Mesodermal cell (in vitro differentiated cells): ENCODE measurements at regions not wholly inside any gene's neighbourhood (a gene's known extent, or its start where the extent isn't known, plus 50 kb on each side); places are given as distances from the start of the nearest gene placed in this dataset.
"Not testable (repeated sequence)": the region's sequence is repeated elsewhere in the genome, so short reads cannot be mapped to it uniquely, and the experiment has no call there.

ENCODE experiments used
- H3K27ac ChIP-seq: 2 replicates; pipeline ENCODE4 v1.7.0; 2013; ENCODE audit warnings: mild to moderate bottlenecking, low read depth, low read length, moderate library complexity; ENCODE audit not compliant: severe bottlenecking
- H3K36me3 ChIP-seq: 2 replicates; pipeline ENCODE4 v1.7.1; 2013; ENCODE audit warnings: mild to moderate bottlenecking, low read length, moderate library complexity; ENCODE audit not compliant: control insufficient read depth, insufficient read depth
- H3K4me1 ChIP-seq: one replicate; pipeline ENCODE4 v1.7.1; 2013; ENCODE audit warnings: mild to moderate bottlenecking, low read length; ENCODE audit not compliant: insufficient read depth, control insufficient read depth, poor library complexity, severe bottlenecking
- H3K4me3 ChIP-seq: 2 replicates; pipeline ENCODE4 v1.7.0; 2013; ENCODE audit warnings: low read length, control low read depth, mild to moderate bottlenecking; ENCODE audit not compliant: insufficient read depth, poor library complexity, severe bottlenecking; ENCODE audit errors: extremely low read depth
- H3K9me3 ChIP-seq: 2 replicates; pipeline ENCODE4 v1.7.1; 2013; ENCODE audit warnings: mild to moderate bottlenecking, low read length, moderate library complexity; ENCODE audit not compliant: control insufficient read depth
- WGBS, 2 experiments: methylation state at CpG; one replicate each; pipeline ENCODE4 v1.1.5; 2013; ENCODE audit warnings: missing lambda C conversion rate in 2 of 2; ENCODE audit not compliant: insufficient coverage in 2 of 2; 5-methylcytosine and 5-hydroxymethylcytosine counted together

GRCh38 chr19:37303591-37304171 lies 67.2 kb upstream of the ZNF527 start:
- no peaks in the 10 kb centered on the region for H3K36me3 ChIP-seq
- H3K4me1 ChIP-seq = no peaks in the 10 kb centered on the region
- H3K4me3 ChIP-seq = peak overlapping the region; percentile 21
- no peak overlapping the region for H3K27ac ChIP-seq
- 82 to 84% methylated on average over 26 to 30 of the region's 36 CpGs for WGBS, 2 experiments
- H3K9me3 ChIP-seq = peaks cover 30% of the 10 kb centered on the region

GRCh38 chr19:37304190-37304883 lies 66.6 kb upstream of the ZNF527 start:
- Histone ChIP-seq H3K4me1 (no peaks in the 10 kb centered on the region), H3K9me3 (peaks cover 35% of the 10 kb centered on the region), H3K27ac (no peak overlapping the region), H3K36me3 (no peaks in the 10 kb centered on the region), H3K4me3 (peak overlapping the region; percentile 21)
- WGBS, 2 experiments = 82 to 84% methylated on average over 15 to 35 of the region's 44 CpGs

GRCh38 chr19:37304884-37305255 lies 66.0 kb upstream of the ZNF527 start:
- Histone ChIP-seq H3K36me3 (no peaks in the 10 kb centered on the region), H3K4me3 (no peak overlapping the region), H3K4me1 (no peaks in the 10 kb centered on the region), H3K9me3 (peaks cover 41% of the 10 kb centered on the region), H3K27ac (no peak overlapping the region)
- WGBS, 2 experiments = 84 to 90% methylated on average over 17 of the region's 17 CpGs

GRCh38 chr19:37306383-37306963 lies 64.4 kb upstream of the ZNF527 start:
- Histone ChIP-seq H3K4me1 (no peaks in the 10 kb centered on the region), H3K27ac (no peak overlapping the region), H3K9me3 (peaks cover 53% of the 10 kb centered on the region), H3K4me3 (no peak overlapping the region), H3K36me3 (no peaks in the 10 kb centered on the region)
- 89 to 92% methylated on average over 35 to 41 of the region's 41 CpGs for WGBS, 2 experiments

- no peaks in the 10 kb centered on the region for H3K4me1 ChIP-seq
- no peaks in the 10 kb centered on the region for H3K36me3 ChIP-seq
- H3K4me3 ChIP-seq = no peak overlapping the region
- H3K9me3 ChIP-seq = peaks cover 57% of the 10 kb centered on the region
- H3K27ac ChIP-seq = no peak overlapping the region
- 100% methylated on average over 1 of the region's 7 CpGs; no CpG with 5 or more reads in 1 of the 2 experiments for WGBS, 2 experiments
These were observed 60.9 kb upstream of the ZNF527 start for GRCh38 chr19:37309834-37310575.

GRCh38 chr19:37312531-37313334 lies 58.2 kb upstream of the ZNF527 start:
- WGBS, 2 experiments = 45 to 52% methylated on average over 19 to 23 of the region's 37 CpGs
- not testable (repeated sequence) for H3K4me1 ChIP-seq, H3K27ac ChIP-seq, H3K36me3 ChIP-seq, H3K4me3 ChIP-seq
- peaks cover 43% of the 10 kb centered on the region for H3K9me3 ChIP-seq

GRCh38 chr19:37313335-37313627 lies 57.6 kb upstream of the ZNF527 start:
- H3K36me3 ChIP-seq = no peaks in the 10 kb centered on the region
- H3K4me1 ChIP-seq = no peaks in the 10 kb centered on the region
- H3K4me3 ChIP-seq = no peak overlapping the region
- peaks cover 41% of the 10 kb centered on the region for H3K9me3 ChIP-seq
- H3K27ac ChIP-seq = no peak overlapping the region
- 100% methylated on average over 1 of the region's 1 CpG for WGBS, 2 experiments

GRCh38 chr19:37317403-37318209 lies 53.3 kb upstream of the ZNF527 start:
- H3K9me3 ChIP-seq = peaks cover 33% of the 10 kb centered on the region
- H3K4me3 ChIP-seq = peak overlapping the region; percentile 74
- H3K36me3 ChIP-seq = peaks cover 16% of the 10 kb centered on the region
- H3K4me1 ChIP-seq = no peaks in the 10 kb centered on the region
- WGBS, 2 experiments = 1 to 2% methylated on average over 55 to 57 of the region's 57 CpGs
- H3K27ac ChIP-seq = peak overlapping the region; percentile 84

- H3K36me3 ChIP-seq = peaks cover 42% of the 10 kb centered on the region
- H3K9me3 ChIP-seq = peaks cover 21% of the 10 kb centered on the region
- not testable (repeated sequence) for H3K4me3 ChIP-seq
These were observed 49.9 kb upstream of the ZNF527 start for GRCh38 chr19:37320988-37321387.

More at GRCh38 chr19:37320988-37321387, 49.9 kb upstream of the ZNF527 start:
- H3K27ac ChIP-seq, H3K4me1 ChIP-seq: not testable (repeated sequence)
- 75 to 86% methylated on average over 7 of the region's 7 CpGs for WGBS, 2 experiments
